ENCODE measurements at regions not wholly inside any gene's neighbourhood (a gene's known extent, or its start where the extent isn't known, plus 50 kb on each side); places are given as distances from the start of the nearest gene placed in this dataset.

DNA sequence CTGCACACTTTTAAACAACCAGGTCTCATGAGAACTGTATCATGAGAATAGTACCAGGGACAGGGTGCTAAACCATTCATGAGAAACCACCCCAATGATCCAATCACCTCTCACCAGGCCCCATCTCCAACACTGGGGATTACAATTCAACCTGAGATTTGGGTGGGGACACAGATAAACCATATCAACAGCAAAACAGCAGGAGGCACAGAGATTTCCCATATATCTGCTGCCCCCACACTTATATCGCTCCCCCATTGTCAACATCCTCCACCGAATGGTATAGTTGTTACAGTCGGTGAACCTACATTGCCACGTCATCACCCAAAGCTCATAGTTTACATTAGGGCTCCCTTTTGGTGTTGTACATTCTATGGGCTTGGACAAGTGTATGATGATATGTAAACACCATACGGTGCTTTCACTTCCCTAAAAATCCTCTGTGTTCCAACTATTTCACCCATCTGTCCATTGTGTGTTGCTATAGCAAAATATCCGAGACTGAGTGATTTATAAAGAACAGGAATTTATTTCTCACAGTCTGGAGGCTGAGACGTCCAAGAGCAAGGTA lies 224.8 kb downstream of the FAM43A start:
- TF ChIP-seq, protein P1, sequence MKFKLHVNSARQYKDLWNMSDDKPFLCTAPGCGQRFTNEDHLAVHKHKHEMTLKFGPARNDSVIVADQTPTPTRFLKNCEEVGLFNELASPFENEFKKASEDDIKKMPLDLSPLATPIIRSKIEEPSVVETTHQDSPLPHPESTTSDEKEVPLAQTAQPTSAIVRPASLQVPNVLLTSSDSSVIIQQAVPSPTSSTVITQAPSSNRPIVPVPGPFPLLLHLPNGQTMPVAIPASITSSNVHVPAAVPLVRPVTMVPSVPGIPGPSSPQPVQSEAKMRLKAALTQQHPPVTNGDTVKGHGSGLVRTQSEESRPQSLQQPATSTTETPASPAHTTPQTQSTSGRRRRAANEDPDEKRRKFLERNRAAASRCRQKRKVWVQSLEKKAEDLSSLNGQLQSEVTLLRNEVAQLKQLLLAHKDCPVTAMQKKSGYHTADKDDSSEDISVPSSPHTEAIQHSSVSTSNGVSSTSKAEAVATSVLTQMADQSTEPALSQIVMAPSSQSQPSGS (tag by site-specific recombination; IDR thresholded peaks at IDR 0.05; ENCODE audit: low read depth) = no peak
- TF ChIP-seq ZNF350 (tag by site-specific recombination; IDR thresholded peaks at IDR 0.05) = no peak
- no peak for TF ChIP-seq ZNF202 (tag by site-specific recombination; IDR thresholded peaks at IDR 0.05; ENCODE audit: borderline replicate concordance)
- TF ChIP-seq GLIS2 (tag by site-specific recombination; IDR thresholded peaks at IDR 0.05) = no peak
- TF ChIP-seq, protein P2, sequence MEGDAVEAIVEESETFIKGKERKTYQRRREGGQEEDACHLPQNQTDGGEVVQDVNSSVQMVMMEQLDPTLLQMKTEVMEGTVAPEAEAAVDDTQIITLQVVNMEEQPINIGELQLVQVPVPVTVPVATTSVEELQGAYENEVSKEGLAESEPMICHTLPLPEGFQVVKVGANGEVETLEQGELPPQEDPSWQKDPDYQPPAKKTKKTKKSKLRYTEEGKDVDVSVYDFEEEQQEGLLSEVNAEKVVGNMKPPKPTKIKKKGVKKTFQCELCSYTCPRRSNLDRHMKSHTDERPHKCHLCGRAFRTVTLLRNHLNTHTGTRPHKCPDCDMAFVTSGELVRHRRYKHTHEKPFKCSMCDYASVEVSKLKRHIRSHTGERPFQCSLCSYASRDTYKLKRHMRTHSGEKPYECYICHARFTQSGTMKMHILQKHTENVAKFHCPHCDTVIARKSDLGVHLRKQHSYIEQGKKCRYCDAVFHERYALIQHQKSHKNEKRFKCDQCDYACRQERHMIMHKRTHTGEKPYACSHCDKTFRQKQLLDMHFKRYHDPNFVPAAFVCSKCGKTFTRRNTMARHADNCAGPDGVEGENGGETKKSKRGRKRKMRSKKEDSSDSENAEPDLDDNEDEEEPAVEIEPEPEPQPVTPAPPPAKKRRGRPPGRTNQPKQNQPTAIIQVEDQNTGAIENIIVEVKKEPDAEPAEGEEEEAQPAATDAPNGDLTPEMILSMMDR (tag by site-specific recombination; IDR thresholded peaks at IDR 0.05) = no peak
- no peak for TF ChIP-seq ZNF274 (IDR thresholded peaks at IDR 0.05; ENCODE audit: low read length)
- no peak for TF ChIP-seq ZNF274 (tag by site-specific recombination; IDR thresholded peaks at IDR 0.05; ENCODE audit: borderline replicate concordance)
- no peak for TF ChIP-seq ZNF423 (tag by site-specific recombination; IDR thresholded peaks at IDR 0.05)
- no peak for TF ChIP-seq ZNF76 (tag by site-specific recombination; IDR thresholded peaks at IDR 0.05; ENCODE audit: borderline replicate concordance, low read depth)
